HG02981 (cell line): ENCODE measurements at regions not wholly inside any gene's neighbourhood (a gene's known extent, or its start where the extent isn't known, plus 50 kb on each side); places are given as distances from the start of the nearest gene placed in this dataset.
"Not testable (repeated sequence)": the region's sequence is repeated elsewhere in the genome, so short reads cannot be mapped to it uniquely, and the experiment has no call there.

Experiments
- ATAC-seq: cut with Tn5 transposase; IDR thresholded peaks from one replicate; pipeline ENCODE4 v1.9.1; 2021; ENCODE audit warnings: mild to moderate bottlenecking, moderate library complexity; ENCODE audit not compliant: unreplicated experiment

- ATAC-seq = peak; percentile 54
Measured at GRCh38 chr21:8194042-8194441, 2327.3 kb upstream of the TPTE start.

- peak; percentile 53 for ATAC-seq
Measured at GRCh38 chr21:8197377-8198027, 2323.9 kb upstream of the TPTE start.

GRCh38 chr21:8205094-8205891 lies 2316.1 kb upstream of the TPTE start:
- ATAC-seq = not testable (repeated sequence)

- not testable (repeated sequence) for ATAC-seq
Measured at GRCh38 chr21:8205892-8206188, 2315.5 kb upstream of the TPTE start.

GRCh38 chr21:8212986-8213550 lies 2308.3 kb upstream of the TPTE start:
- ATAC-seq = not testable (repeated sequence)

- not testable (repeated sequence) for ATAC-seq
Measured at GRCh38 chr21:8214539-8214938, 2306.8 kb upstream of the TPTE start.

- not testable (repeated sequence) for ATAC-seq
Measured at GRCh38 chr21:8229366-8230150, 2291.8 kb upstream of the TPTE start.

- not testable (repeated sequence) for ATAC-seq
Measured at GRCh38 chr21:8231252-8231651, 2290.1 kb upstream of the TPTE start.

- not testable (repeated sequence) for ATAC-seq
Measured at GRCh38 chr21:8233000-8233399, 2288.4 kb upstream of the TPTE start.

- not testable (repeated sequence) for ATAC-seq
Measured at GRCh38 chr21:8234059-8234458, 2287.3 kb upstream of the TPTE start.

- peak; percentile 43 for ATAC-seq
Measured at GRCh38 chr21:8244723-8245641, 2276.4 kb upstream of the TPTE start.

- ATAC-seq = peak; percentile 68
Measured at GRCh38 chr21:8245642-8246402, 2275.6 kb upstream of the TPTE start.

- not testable (repeated sequence) for ATAC-seq
Measured at GRCh38 chr21:8251701-8252100, 2269.7 kb upstream of the TPTE start.

- not testable (repeated sequence) for ATAC-seq
Measured at GRCh38 chr21:8255094-8255493, 2266.3 kb upstream of the TPTE start.

GRCh38 chr21:8257083-8257799 lies 2264.1 kb upstream of the TPTE start:
- not testable (repeated sequence) for ATAC-seq

GRCh38 chr21:8260065-8260627 lies 2261.2 kb upstream of the TPTE start:
- not testable (repeated sequence) for ATAC-seq
